ENCODE measurements at regions not wholly inside any gene's neighbourhood (a gene's known extent, or its start where the extent isn't known, plus 50 kb on each side); places are given as distances from the start of the nearest gene placed in this dataset.
"Not testable (repeated sequence)": the region's sequence is repeated elsewhere in the genome, so short reads cannot be mapped to it uniquely, and the experiment has no call there.

DNA sequence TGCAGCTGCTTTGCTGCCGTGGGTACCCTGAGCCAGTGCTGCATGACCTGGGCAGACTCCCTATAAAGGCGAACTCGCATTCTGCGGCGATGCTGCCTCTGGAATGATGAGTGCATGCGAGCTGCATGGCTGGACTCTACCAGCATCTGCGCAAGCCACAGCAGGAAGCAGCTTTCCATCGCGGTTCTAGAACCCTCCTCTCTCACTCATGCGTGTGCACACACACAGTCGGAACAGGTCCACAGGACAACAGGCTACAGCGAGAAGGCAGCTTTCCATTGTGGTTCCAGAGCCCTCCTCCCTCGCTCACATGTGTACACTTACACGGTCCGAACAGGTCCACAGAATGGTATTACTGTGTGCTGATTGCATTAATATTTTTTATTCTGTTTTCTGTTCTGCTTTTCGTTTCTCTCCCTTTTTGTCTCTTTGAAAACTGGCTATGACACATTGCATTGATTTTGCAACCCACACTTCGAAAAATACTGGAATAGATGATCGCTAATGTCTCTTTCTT lies 69.1 kb downstream of the NPIPB11 start:
- TF ChIP-seq POLR2A (IDR thresholded peaks at IDR 0.05; ENCODE audit: low read length); GATA1 (IDR thresholded peaks at IDR 0.05; ENCODE audit: low read depth, low read length): not testable (repeated sequence)
